Peyer's patch (tissue), 4 donors: ENCODE measurements at regions not wholly inside any gene's neighbourhood (a gene's known extent, or its start where the extent isn't known, plus 50 kb on each side); places are given as distances from the start of the nearest gene placed in this dataset.

ENCODE experiments used
- DNase-seq, 3 donors: peaks; one replicate each; pipeline ENCODE4 v3.0.0-alpha.2; 2017 to 2019
- H3K27ac ChIP-seq, 4 donors: fragments of 200-600 bp; sonication (generic); one replicate each; pipeline ENCODE4 v1.5.1; 2016 to 2019
- H3K27me3 ChIP-seq, 2 donors: fragments of 200-600 bp; sonication (generic); one replicate each; pipeline ENCODE4 v1.5.1; 2019
- H3K36me3 ChIP-seq, 3 donors: fragments of 200-600 bp; sonication (generic); one replicate each; pipeline ENCODE4 v1.5.1; 2016 to 2019
- H3K4me1 ChIP-seq, 4 donors: fragments of 200-600 bp; sonication (generic); one replicate each; pipeline ENCODE4 v1.5.1; 2016 to 2019
- H3K4me3 ChIP-seq, 4 donors: fragments of 200-600 bp; sonication (generic); 1 replicate in 3 of 4; 2 replicates in 1 of 4; pipeline ENCODE4 v1.5.1; 2016 to 2019; ENCODE audit warnings: mild to moderate bottlenecking in 1 of 4
- H3K9me3 ChIP-seq, 4 donors: fragments of 200-600 bp; sonication (generic); one replicate each; pipeline ENCODE4 v1.5.1; 2016 to 2019; ENCODE audit warnings: mild to moderate bottlenecking in 1 of 4
- POLR2A ChIP-seq, 2 donors: fragments of 450-650 bp; IDR thresholded peaks; one replicate each; pipeline ENCODE4 v1.5.1; 2017; ENCODE audit warnings: antibody characterized with exemption in 2 of 2, mild to moderate bottlenecking in 2 of 2, moderate library complexity in 2 of 2
- TF ChIP-seq, protein P1 (sequence below), 6 experiments: fragments of 450-650 bp in 4 of 6; fragments of 200-600 bp in 2 of 6; sonication (generic) in 1 of 6; IDR thresholded peaks; one replicate each; pipeline ENCODE4 v1.5.1; 2017 to 2019; ENCODE audit warnings: antibody characterized with exemption in 6 of 6, mild to moderate bottlenecking in 3 of 6, moderate library complexity in 1 of 6

DNA sequence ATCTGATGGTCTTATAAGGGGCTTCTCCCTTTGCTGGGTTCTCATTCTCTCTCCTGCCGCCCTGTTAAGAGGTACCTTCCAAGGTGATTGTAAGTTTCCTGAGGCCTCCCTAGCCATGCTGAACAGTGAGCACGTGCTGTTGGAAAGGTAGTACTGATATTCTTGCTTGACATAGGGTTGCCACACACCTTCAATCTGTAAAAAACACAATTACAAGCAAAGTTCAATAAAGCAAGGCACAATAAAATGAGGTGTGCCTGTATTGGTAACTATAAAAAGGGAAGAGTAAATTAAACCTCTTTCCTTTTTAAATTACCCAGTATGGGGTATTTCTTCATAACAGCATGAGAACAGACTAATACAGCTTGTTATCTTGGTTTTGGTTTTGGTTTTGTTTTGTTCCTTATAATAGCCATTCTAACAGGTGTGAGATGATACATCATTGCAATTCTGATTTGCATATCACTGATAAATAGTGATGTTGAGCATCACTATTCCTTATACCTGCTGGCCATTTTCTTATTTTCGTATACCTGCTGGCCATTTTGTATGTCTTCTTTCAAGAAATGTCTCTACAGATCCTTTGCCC is 164.9 kb upstream of the TRIM24 start:
- TF ChIP-seq, protein P1, sequence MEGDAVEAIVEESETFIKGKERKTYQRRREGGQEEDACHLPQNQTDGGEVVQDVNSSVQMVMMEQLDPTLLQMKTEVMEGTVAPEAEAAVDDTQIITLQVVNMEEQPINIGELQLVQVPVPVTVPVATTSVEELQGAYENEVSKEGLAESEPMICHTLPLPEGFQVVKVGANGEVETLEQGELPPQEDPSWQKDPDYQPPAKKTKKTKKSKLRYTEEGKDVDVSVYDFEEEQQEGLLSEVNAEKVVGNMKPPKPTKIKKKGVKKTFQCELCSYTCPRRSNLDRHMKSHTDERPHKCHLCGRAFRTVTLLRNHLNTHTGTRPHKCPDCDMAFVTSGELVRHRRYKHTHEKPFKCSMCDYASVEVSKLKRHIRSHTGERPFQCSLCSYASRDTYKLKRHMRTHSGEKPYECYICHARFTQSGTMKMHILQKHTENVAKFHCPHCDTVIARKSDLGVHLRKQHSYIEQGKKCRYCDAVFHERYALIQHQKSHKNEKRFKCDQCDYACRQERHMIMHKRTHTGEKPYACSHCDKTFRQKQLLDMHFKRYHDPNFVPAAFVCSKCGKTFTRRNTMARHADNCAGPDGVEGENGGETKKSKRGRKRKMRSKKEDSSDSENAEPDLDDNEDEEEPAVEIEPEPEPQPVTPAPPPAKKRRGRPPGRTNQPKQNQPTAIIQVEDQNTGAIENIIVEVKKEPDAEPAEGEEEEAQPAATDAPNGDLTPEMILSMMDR (IDR thresholded peaks at IDR 0.05) = no peak
- TF ChIP-seq POLR2A (IDR thresholded peaks at IDR 0.05) = no peak
- Histone ChIP-seq H3K27ac (peak overlapping the region in 1 of 4 donors; percentile 30), H3K4me1 (no peaks in the 10 kb centered on the region), H3K9me3 (peaks cover 0 to 3% (median 0%) of the 10 kb centered on the region in 4 donors), H3K4me3 (no peak overlapping the region), H3K27me3 (no peaks in the 10 kb centered on the region), H3K36me3 (no peaks in the 10 kb centered on the region)
- no peak for DNase-seq

DNA sequence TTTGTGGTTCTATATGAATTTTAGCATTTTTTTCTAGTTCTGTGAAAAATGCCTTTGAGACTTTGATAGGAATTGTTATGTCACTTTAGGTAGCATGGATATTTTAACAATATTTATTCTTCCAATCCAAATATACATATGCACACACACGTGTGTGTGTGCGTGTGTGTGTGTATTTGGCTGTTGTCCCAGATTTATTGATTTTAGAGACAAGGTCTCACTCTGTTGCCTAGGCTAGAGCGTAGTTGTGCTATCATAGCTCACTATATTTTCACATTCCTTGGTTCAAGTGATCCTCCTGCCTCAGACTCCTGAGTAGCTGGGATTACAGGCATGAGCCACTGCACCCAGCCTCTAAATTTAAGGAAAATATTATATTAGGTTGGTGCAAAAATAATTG is 162.5 kb upstream of the TRIM24 start:
- DNase-seq = no peak
- TF ChIP-seq, protein P1 (IDR thresholded peaks at IDR 0.05) = no peak
- no peak for TF ChIP-seq POLR2A (IDR thresholded peaks at IDR 0.05)

DNA sequence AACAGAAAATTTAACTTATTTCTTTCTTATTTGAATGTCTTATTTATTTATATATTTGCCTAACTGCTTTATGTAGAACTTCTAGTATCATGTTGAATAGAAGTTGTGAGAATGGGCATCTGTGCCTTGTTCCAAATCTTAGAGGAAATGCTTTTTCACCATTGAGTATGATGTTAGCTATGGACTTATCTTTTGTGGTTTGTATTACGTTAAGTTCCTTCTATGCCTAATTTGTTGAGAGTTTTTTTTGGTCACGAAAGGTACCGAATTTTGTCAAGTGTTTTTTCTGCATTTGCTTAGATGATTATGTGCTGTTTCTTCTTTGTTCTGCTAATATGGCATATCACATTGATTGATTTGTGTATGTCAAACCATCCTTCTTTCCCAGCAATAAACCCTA is 161.0 kb upstream of the TRIM24 start:
- TF ChIP-seq POLR2A (IDR thresholded peaks at IDR 0.05) = no peak
- TF ChIP-seq, protein P1 (IDR thresholded peaks at IDR 0.05) = no peak
- no peaks in the 10 kb centered on the region for H3K36me3 ChIP-seq
- no peaks in the 10 kb centered on the region for H3K9me3 ChIP-seq
- H3K27ac ChIP-seq = no peak overlapping the region
- H3K4me3 ChIP-seq = no peak overlapping the region
- no peaks in the 10 kb centered on the region for H3K4me1 ChIP-seq
- no peak for DNase-seq
- H3K27me3 ChIP-seq = no peaks in the 10 kb centered on the region

More for the DNA sequence above, 162.5 kb upstream of the TRIM24 start:
- H3K27ac ChIP-seq = no peak overlapping the region
- no peaks in the 10 kb centered on the region for H3K9me3 ChIP-seq
- H3K4me3 ChIP-seq = no peak overlapping the region
- H3K27me3 ChIP-seq = no peaks in the 10 kb centered on the region
- H3K4me1 ChIP-seq = no peaks in the 10 kb centered on the region
- H3K36me3 ChIP-seq = no peaks in the 10 kb centered on the region

DNA sequence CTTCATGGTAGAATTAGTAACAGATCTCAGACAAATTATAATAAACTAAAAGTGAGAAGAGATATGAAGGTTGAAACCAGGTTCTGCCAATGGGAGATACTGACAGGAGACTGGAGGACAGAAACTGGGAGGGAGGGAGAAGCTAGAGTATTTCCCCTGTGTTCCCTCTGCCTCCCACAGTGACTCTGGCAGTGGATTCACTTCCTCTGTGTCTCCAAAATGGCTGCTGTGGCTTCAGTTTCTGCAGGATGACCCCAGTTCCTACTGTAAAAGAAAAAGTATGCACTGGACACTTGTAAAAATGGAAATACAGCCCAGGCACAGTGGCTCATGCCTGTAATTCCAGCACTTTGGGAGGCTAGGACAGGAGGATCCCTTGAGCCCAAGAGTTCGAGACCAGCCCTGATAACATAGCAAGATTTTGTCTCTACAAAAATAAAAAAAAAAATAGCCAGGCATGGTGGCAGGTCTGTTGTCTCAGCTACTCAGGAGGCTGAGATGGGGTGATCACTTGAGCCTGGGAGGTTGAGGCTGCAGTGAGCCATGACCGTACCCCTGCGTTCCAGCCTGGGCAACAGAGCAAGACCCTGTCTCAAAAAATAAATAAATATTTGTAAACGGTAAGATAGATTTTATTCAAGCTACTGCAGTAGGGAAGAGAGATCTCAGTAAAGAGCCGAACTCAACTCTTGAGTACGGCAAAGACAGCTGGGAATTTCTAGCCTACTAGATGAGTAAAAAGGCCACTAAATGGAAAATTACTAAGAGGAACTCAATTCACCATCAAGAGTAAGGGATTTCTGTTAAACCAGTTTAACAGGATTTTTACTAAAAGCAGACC is 156.6 kb upstream of the TRIM24 start:
- Histone ChIP-seq H3K27me3 (no peaks in the 10 kb centered on the region), H3K27ac (no peak overlapping the region), H3K36me3 (no peaks in the 10 kb centered on the region), H3K4me3 (no peak overlapping the region), H3K4me1 (no peaks in the 10 kb centered on the region), H3K9me3 (no peaks in the 10 kb centered on the region)
- DNase-seq = no peak
- TF ChIP-seq, protein P1 (IDR thresholded peaks at IDR 0.05) = no peak
- TF ChIP-seq POLR2A (IDR thresholded peaks at IDR 0.05) = no peak

DNA sequence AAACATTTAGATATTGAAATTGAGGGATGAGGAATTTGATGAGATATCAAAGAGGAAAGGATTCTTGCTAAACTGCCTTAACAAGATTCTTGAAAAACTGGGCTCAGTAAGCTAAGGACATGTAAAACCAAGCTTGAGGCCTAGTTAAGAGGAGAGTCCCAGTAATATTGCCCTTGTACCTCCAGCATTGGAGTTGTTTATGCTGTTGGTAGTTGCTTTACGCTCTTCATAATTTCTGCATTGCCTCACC is 156.1 kb upstream of the TRIM24 start:
- no peaks in the 10 kb centered on the region for H3K9me3 ChIP-seq

More for the DNA sequence above, 156.1 kb upstream of the TRIM24 start:
- Histone ChIP-seq H3K4me1 (no peaks in the 10 kb centered on the region), H3K27ac (no peak overlapping the region), H3K27me3 (no peaks in the 10 kb centered on the region), H3K36me3 (no peaks in the 10 kb centered on the region), H3K4me3 (no peak overlapping the region)
- TF ChIP-seq, protein P1 (IDR thresholded peaks at IDR 0.05) = no peak
- TF ChIP-seq POLR2A (IDR thresholded peaks at IDR 0.05) = no peak
- no peak for DNase-seq
